ENCODE measurements at regions not wholly inside any gene's neighbourhood (a gene's known extent, or its start where the extent isn't known, plus 50 kb on each side); places are given as distances from the start of the nearest gene placed in this dataset.
"Not testable (repeated sequence)": the region's sequence is repeated elsewhere in the genome, so short reads cannot be mapped to it uniquely, and the experiment has no call there.

- H3K27me3 ChIP-seq; ATAC-seq; H3K9me3 ChIP-seq; DNase-seq; H3K36me3 ChIP-seq; intact Hi-C loops (cut with DNase I); H3K4me3 ChIP-seq; H3K27ac ChIP-seq; H3K4me1 ChIP-seq: not testable (repeated sequence)
- WGBS, 2 donors, result 67 to 69% methylated on average over 12 to 19 of the region's 35 CpGs
These were observed 155.6 kb upstream of the ZNF469 start for GRCh38 chr16:88227026-88227721.

DNA sequence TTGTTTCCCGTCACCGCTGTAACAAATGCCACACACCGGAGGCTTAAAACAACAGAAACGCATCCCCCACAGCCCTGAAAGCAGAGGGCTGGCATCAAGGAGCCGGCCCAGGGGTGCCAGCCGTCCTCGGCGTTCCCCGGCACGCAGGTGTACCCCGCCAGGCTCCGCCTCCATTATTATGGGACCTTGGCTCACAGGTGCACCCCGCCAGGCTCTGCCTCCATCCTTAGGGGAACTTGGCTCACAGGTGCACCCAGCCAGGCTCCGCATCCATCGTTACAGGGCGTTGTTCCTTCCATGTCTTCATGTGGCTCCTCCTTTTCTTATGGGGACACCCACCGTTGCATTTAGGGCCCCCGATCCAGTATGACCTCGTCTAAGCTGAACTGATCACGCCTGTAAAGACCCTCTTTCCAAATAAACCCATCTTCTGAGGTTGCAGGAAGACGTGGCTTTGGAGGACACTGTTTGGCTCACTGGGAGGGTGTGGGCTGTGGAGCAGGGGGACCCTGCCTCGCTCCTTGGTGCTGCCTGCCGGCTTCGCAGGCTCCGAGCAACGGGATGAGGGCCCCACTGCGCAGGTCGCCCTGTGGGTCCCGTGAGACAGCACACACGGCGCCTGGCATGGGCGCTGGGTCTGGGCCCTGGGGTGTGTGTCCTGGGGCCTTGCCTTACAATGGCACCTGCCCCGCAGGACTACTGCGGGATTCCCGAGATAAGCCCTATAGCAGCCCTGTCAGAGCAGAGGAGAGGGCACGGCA lies 154.9 kb upstream of the ZNF469 start:
- H3K4me3 ChIP-seq; H3K27ac ChIP-seq; H3K9me3 ChIP-seq; ATAC-seq; H3K36me3 ChIP-seq; intact Hi-C loops (cut with DNase I); DNase-seq; H3K27me3 ChIP-seq; H3K4me1 ChIP-seq: not testable (repeated sequence)
- WGBS, 2 donors, result 88 to 90% methylated on average over 34 to 36 of the region's 36 CpGs

DNA sequence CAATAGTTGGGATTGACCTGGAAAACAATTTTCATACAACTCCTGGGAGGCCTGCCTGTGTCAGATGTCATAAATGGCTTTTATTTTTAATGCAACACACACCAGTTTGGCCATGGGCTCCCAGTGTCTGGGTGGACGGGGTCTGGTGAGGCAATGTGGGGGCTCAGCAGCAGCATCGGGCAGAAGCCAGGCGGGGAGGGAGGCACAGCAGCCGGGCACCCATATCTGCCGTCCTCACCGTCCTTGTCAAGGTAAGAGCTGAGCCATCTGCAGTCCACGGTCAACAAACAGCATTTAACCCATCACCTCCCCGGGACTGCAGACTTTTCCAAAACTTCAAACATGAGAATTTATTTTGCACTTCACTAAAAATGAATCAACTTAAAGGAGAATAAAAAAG lies 154.0 kb upstream of the ZNF469 start:
- H3K4me1 ChIP-seq, result peaks cover 0 to 17% (median 7%) of the 10 kb centered on the region in 9 donors
- H3K27ac ChIP-seq; H3K36me3 ChIP-seq; H3K9me3 ChIP-seq; intact Hi-C loops (cut with DNase I); H3K27me3 ChIP-seq; DNase-seq; H3K4me3 ChIP-seq; ATAC-seq: not testable (repeated sequence)
- WGBS, 2 donors, result 51 to 52% methylated on average over 8 of the region's 8 CpGs

DNA sequence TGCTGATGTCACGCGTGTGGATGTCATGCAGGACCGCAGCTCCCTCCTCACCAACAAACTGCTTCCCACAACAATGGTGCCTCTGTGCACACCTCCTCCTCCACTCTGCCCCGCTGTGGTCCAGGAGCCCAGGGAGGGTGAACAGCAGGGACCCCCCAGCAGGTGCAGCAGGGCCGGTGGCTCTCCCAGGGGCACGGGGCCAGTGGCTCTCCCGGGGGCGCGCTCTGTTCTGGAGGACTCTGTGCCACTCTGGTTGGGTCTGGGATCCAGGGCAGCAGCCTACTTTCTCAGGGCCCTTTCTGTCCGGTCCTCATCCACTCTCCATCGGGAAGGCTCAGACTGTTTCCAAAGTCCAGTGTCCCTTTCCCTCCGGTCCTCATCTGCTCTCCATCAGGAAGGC lies 153.0 kb upstream of the ZNF469 start:
- H3K27me3 ChIP-seq; DNase-seq; intact Hi-C loops (cut with DNase I); H3K36me3 ChIP-seq; H3K9me3 ChIP-seq; H3K27ac ChIP-seq; H3K4me3 ChIP-seq; ATAC-seq: not testable (repeated sequence)
- 92 to 97% methylated on average over 11 to 12 of the region's 12 CpGs for WGBS, 2 donors
- peaks cover 0 to 25% (median 13%) of the 10 kb centered on the region in 9 donors for H3K4me1 ChIP-seq

DNA sequence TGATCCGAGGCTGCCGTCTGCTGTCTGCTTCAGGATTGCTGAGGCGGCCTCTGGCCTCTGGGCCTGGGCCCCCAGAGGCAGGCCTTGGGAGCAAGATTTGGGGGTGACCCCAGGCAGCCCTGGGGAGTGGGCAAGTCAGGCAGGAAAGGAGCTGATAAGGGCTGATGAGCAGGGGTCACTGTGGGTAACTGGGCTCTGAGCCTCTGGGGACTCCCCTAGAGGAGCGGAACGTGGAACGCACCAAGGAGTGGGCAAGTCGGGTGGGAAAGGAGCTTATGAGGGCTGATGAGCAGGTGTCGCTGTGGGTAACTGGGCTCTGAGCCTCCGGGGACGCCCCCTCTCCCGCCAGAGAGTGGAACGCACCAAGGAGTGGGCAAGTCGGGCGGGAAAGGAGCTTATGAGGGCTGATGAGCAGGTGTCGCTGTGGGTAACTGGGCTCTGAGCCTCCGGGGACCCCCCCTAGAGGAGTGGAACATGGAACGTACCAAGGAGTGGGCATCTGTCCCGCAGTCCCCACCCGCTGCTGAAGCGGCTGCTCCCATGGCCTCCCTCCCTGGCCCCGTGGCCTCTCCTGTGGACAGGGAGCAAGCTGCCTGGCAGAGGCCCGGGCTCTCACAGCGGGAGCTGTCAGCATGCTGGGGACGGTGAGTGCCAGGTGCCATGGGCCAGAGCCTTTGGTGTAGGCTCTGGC lies 152.3 kb upstream of the ZNF469 start:
- H3K27me3 ChIP-seq; H3K4me3 ChIP-seq; H3K27ac ChIP-seq; intact Hi-C loops (cut with DNase I); DNase-seq; H3K9me3 ChIP-seq; H3K36me3 ChIP-seq; ATAC-seq: not testable (repeated sequence)
- peaks cover 0 to 31% (median 19%) of the 10 kb centered on the region in 9 donors for H3K4me1 ChIP-seq
- 92 to 96% methylated on average over 14 to 15 of the region's 24 CpGs for WGBS, 2 donors

- ATAC-seq; DNase-seq; H3K36me3 ChIP-seq; intact Hi-C loops (cut with DNase I); H3K4me3 ChIP-seq; H3K9me3 ChIP-seq; H3K27ac ChIP-seq; H3K27me3 ChIP-seq: not testable (repeated sequence)
- H3K4me1 ChIP-seq, result peaks cover 0 to 35% (median 19%) of the 10 kb centered on the region in 9 donors
- 95 to 96% methylated on average over 14 to 15 of the region's 19 CpGs for WGBS, 2 donors
These were observed 151.7 kb upstream of the ZNF469 start for GRCh38 chr16:88230967-88231615.

DNA sequence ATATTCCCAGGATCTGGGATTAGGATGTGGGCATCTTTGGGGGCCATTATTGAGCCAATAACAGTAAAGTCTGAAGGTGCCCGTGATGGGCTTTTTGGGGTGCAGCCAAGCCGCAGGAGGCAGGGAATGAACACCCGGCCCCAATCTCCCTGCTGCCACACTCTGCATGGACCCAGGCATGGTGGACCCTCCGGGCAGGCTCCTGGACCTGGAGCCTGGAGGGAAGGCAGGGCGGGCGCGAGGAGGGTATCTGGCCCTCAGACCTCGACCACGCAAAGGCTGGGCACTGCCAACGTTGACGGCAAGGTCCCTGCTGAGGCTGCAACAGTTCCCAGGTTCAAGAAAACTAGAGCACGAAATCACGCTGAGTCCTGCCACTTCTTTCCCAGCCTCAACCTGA lies 150.9 kb upstream of the ZNF469 start:
- H3K27me3 ChIP-seq; intact Hi-C loops (cut with DNase I); H3K4me3 ChIP-seq; H3K9me3 ChIP-seq; DNase-seq; H3K27ac ChIP-seq; H3K36me3 ChIP-seq; ATAC-seq: not testable (repeated sequence)
- 95 to 97% methylated on average over 13 of the region's 13 CpGs for WGBS, 2 donors
- H3K4me1 ChIP-seq, result peaks cover 0 to 35% (median 19%) of the 10 kb centered on the region in 9 donors

DNA sequence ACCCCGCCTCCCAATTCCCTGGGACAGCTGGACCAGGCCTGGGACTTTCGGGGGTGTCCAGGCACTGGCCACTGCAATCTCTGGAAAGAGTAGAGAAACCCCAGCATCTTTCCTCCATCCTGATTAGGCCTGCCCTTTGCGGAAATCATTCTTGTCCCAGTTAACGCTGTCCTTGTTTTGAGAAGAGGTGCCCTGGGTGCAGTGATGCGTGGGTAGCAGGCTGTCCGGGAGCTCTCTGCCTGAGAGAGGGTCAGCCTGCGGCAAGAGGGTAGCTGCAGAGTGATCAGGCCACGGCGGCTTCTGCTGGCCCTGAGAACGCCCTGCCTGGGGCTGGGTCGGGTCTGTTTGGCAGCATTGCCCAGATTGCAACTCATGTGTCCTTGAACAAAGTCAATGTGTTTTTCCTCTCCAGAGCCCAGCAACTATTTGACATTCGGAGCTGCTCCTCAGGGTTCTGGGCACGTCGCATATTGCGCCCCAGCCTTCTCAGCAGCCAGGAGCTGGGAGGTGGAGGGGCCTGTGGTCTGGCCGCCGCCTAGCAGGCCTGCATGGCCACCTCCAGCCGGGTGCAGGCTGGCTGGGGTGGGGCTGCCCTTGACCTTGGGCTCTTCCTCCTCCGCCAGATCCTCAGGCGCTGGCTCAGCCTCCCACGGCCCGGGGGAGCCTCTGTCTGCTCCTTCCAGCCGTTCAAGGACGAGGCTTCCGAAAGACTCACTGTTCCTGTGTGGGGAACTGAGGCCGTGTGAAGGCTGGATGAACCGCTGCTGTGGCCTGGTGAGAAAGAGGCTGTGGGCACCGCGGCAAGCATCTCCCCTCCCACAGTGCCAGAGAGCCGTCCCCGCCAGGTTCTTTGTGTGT lies 150.1 kb upstream of the ZNF469 start:
- H3K27me3 ChIP-seq; H3K9me3 ChIP-seq; intact Hi-C loops (cut with DNase I); H3K36me3 ChIP-seq; H3K4me3 ChIP-seq; DNase-seq: not testable (repeated sequence)
- ATAC-seq, result peak in 4 of 8 donors; percentile 9 to 33 (median 13)
- H3K27ac ChIP-seq, result peak overlapping the region in 5 of 10 donors; percentile 35 to 56 (median 44)
- 63 to 75% methylated on average over 31 of the region's 31 CpGs for WGBS, 2 donors
- H3K4me1 ChIP-seq, result peaks cover 0 to 36% (median 19%) of the 10 kb centered on the region in 9 donors

GRCh38 chr16:88233621-88234420 lies 148.9 kb upstream of the ZNF469 start:
- DNase-seq; H3K27me3 ChIP-seq; intact Hi-C loops (cut with DNase I); ATAC-seq; H3K36me3 ChIP-seq; H3K4me3 ChIP-seq; H3K9me3 ChIP-seq: not testable (repeated sequence)
- Histone ChIP-seq H3K27ac (peak overlapping the region in 9 of 10 donors; percentile 33 to 83 (median 73)), H3K4me1 (peaks cover 5 to 47% (median 25%) of the 10 kb centered on the region in 9 donors)
- WGBS, 2 donors, result 80% methylated on average over 23 of the region's 23 CpGs
